Fibroblast of lung (primary cell): ENCODE measurements at regions not wholly inside any gene's neighbourhood (a gene's known extent, or its start where the extent isn't known, plus 50 kb on each side); places are given as distances from the start of the nearest gene placed in this dataset.

Experiments used
- DNase-seq, 2 donors: peaks; one replicate each; pipeline versions ENCODE4 v3.0.0 to v3.0.0-alpha.2; 2010; ENCODE audit warnings: low read depth in 2 of 2
- H2AFZ ChIP-seq: 2 replicates; pipeline ENCODE4 v1.5.1; 2012; ENCODE audit warnings: low read length, control low read depth, inconsistent platforms
- H3K27ac ChIP-seq: 2 replicates; pipeline ENCODE4 v1.5.1; 2011; ENCODE audit warnings: low read length, control low read depth; ENCODE audit not compliant: insufficient read depth
- H3K27me3 ChIP-seq: 2 replicates; pipeline ENCODE4 v1.5.1; 2011; ENCODE audit warnings: mild to moderate bottlenecking, low read length; ENCODE audit not compliant: control insufficient read depth, insufficient read depth
- H3K36me3 ChIP-seq: 2 replicates; pipeline ENCODE4 v1.5.1; 2011; ENCODE audit warnings: low read length; ENCODE audit not compliant: control insufficient read depth, insufficient read depth
- H3K4me1 ChIP-seq: 2 replicates; pipeline ENCODE4 v1.5.1; 2011; ENCODE audit warnings: low read length; ENCODE audit not compliant: control insufficient read depth, insufficient read depth; ENCODE audit errors: extremely low read depth
- H3K4me2 ChIP-seq: 2 replicates; pipeline ENCODE4 v1.5.1; 2011; ENCODE audit warnings: low read length, control low read depth; ENCODE audit not compliant: insufficient read depth; ENCODE audit errors: extremely low read depth
- H3K4me3 ChIP-seq, 4 experiments: fragments of 200-600 bp in 1 of 4; sonication (generic) in 1 of 4; replicated peaks in 1 of 4; 2 replicates each; pipeline ENCODE4 v1.5.1; 2011 to 2016; ENCODE audit warnings: low read length in 4 of 4, low read depth in 3 of 4, mild to moderate bottlenecking in 3 of 4, control low read depth in 2 of 4, inconsistent platforms in 1 of 4, mixed read lengths in 1 of 4; ENCODE audit not compliant: insufficient read depth in 1 of 4; ENCODE audit errors: control extremely low read depth in 1 of 4
- H3K79me2 ChIP-seq: 2 replicates; pipeline ENCODE4 v1.5.1; 2012; ENCODE audit warnings: mild to moderate bottlenecking, low read length, inconsistent platforms; ENCODE audit not compliant: control insufficient read depth, insufficient read depth
- H3K9ac ChIP-seq: 2 replicates; pipeline ENCODE4 v1.5.1; 2011; ENCODE audit warnings: mild to moderate bottlenecking, low read length, control low read depth; ENCODE audit not compliant: insufficient read depth
- H3K9me3 ChIP-seq: 2 replicates; pipeline ENCODE4 v1.5.1; 2012; ENCODE audit warnings: low read depth, low read length; ENCODE audit not compliant: control insufficient read depth, insufficient read depth
- H4K20me1 ChIP-seq: 2 replicates; pipeline ENCODE4 v1.5.1; 2011; ENCODE audit warnings: low read length; ENCODE audit not compliant: control insufficient read depth, insufficient read depth; ENCODE audit errors: extremely low read depth
- CTCF ChIP-seq, 2 donors: IDR thresholded peaks in 1 of 2; conservative IDR thresholded peaks in 1 of 2; 1 replicate in 1 of 2; 2 replicates in 1 of 2; pipeline ENCODE4 v1.5.1; 2011 to 2012; ENCODE audit warnings: low read length in 2 of 2, control low read depth in 1 of 2, inconsistent platforms in 1 of 2, low read depth in 1 of 2, mild to moderate bottlenecking in 1 of 2
- EZH2 ChIP-seq: IDR thresholded peaks from 2 replicates; pipeline ENCODE4 v1.5.1; 2012; ENCODE audit warnings: low read length, control low read depth, mild to moderate bottlenecking; ENCODE audit errors: missing control alignments

GRCh38 chr10:111706331-111706730 lies 477.2 kb downstream of the GPAM start:
- Histone ChIP-seq H2AFZ (no peak overlapping the region), H3K36me3 (no peaks in the 10 kb centered on the region), H4K20me1 (no peaks in the 10 kb centered on the region), H3K4me3 (no peak overlapping the region), H3K79me2 (no peaks in the 10 kb centered on the region), H3K4me1 (no peaks in the 10 kb centered on the region), H3K4me2 (no peak overlapping the region), H3K27ac (no peak overlapping the region), H3K27me3 (no peaks in the 10 kb centered on the region), H3K9ac (no peak overlapping the region), H3K9me3 (no peaks in the 10 kb centered on the region)
- TF ChIP-seq EZH2 (no peak), CTCF (conservative IDR thresholded peaks at IDR 0.05 in 1 of 2, IDR thresholded peaks at IDR 0.05 in 1 of 2; ENCODE audit: low read depth in 1 of 2, low read length in 2 of 2) (no peak)
- DNase-seq, result no peak

DNA sequence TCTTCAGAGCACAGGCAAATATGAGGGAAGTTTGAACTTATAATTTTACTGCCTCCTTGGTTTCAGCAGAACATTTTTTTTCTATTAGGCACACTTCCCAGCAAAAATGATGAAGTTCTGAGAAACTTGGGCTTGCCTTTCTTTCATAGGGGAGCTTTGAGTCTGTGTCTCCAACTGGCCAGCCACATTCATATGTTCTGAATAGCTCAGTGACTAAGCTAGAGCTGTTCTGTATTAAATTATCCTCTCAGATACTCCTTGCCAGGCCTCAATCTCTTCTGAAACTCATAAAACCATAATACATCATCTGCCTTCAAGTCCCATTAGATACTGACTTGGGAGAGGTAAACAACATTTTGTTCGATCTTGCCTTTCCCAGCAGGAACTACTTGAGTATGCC lies 476.5 kb downstream of the GPAM start:
- Histone ChIP-seq H3K9ac (no peak overlapping the region), H3K4me3 (no peak overlapping the region), H3K4me1 (no peaks in the 10 kb centered on the region), H3K79me2 (no peaks in the 10 kb centered on the region), H3K27ac (no peak overlapping the region), H3K27me3 (no peaks in the 10 kb centered on the region), H3K9me3 (no peaks in the 10 kb centered on the region), H3K36me3 (no peaks in the 10 kb centered on the region), H2AFZ (no peak overlapping the region), H4K20me1 (no peaks in the 10 kb centered on the region), H3K4me2 (no peak overlapping the region)
- no peak for TF ChIP-seq CTCF (conservative IDR thresholded peaks at IDR 0.05 in 1 of 2, IDR thresholded peaks at IDR 0.05 in 1 of 2; ENCODE audit: low read depth in 1 of 2, low read length in 2 of 2)
- no peak for DNase-seq

GRCh38 chr10:111709603-111710002 lies 474.0 kb downstream of the GPAM start:
- Histone ChIP-seq H3K27me3 (no peaks in the 10 kb centered on the region), H3K4me1 (no peaks in the 10 kb centered on the region), H3K79me2 (no peaks in the 10 kb centered on the region), H4K20me1 (no peaks in the 10 kb centered on the region), H3K9ac (no peak overlapping the region), H3K27ac (no peak overlapping the region), H3K36me3 (no peaks in the 10 kb centered on the region), H3K4me2 (no peak overlapping the region), H3K4me3 (no peak overlapping the region), H3K9me3 (no peaks in the 10 kb centered on the region), H2AFZ (no peak overlapping the region)
- DNase-seq, result no peak
- TF ChIP-seq CTCF (conservative IDR thresholded peaks at IDR 0.05 in 1 of 2, IDR thresholded peaks at IDR 0.05 in 1 of 2; ENCODE audit: low read depth in 1 of 2, low read length in 2 of 2) (no peak), EZH2 (no peak)
